ENCODE measurements at regions not wholly inside any gene's neighbourhood (a gene's known extent, or its start where the extent isn't known, plus 50 kb on each side); places are given as distances from the start of the nearest gene placed in this dataset.
"Not testable (repeated sequence)": the region's sequence is repeated elsewhere in the genome, so short reads cannot be mapped to it uniquely, and the experiment has no call there.

GRCh38 chr4:116024954-116025708 is 911.7 kb upstream of the NDST4 start:
- DNase-seq (ENCODE audit: low read depth in 2 of 2) = no peak

- no peak for DNase-seq (ENCODE audit: low read depth in 2 of 2)
Measured at GRCh38 chr4:116023049-116023448, 909.6 kb upstream of the NDST4 start.

DNA sequence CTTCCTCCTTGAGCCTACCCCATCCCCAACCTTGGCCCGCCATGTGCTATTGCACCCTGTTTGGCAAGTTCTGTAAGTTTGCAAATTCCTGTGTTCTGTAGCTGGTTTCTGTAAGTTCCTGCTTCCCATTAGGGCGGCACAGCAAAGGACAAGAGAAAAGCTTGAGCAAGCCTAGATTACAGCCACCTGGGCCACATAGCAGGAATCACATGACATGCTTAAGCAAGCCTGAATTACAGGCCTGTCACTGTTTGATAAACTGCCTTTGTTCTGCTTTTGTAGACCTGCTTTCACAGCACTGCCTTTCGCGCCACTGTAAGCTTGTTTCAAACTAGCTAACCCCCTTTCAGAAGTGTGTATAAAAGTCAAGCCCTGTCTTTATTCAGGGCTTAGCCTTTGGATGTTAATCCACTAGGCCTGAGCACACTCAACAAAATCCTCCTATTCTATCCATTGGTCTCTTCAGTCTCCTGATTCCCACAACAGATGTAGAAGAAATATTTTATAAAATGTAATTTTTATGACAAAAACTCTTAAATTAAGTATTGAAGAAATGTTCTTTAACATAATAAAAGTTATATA is 906.8 kb upstream of the NDST4 start:
- DNase-seq (ENCODE audit: low read depth in 2 of 2) = no peak

GRCh38 chr4:116018831-116019230 is 905.4 kb upstream of the NDST4 start:
- DNase-seq (ENCODE audit: low read depth in 2 of 2) = no peak

DNA sequence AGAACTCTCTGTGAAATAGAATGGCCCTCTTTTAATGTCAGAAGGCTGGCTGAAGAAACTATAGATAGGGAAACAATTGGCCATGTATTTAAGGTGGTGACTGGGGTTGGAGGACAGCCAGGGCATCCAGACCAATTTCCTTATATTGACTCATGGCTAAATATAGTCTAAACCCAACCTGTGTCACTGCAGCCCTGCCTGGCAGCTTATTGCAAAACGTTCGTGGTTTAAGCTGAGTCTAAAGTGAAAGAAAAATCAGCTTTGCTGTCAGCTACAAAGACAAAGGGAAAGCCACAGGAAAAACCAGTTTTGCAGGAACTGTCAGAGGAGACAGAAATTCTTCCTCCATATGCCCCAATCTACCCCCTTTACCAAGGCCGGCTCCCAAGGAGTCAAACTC is 902.8 kb upstream of the NDST4 start:
- no peak for DNase-seq (ENCODE audit: low read depth in 2 of 2)

GRCh38 chr4:116015549-116015948 is 902.1 kb upstream of the NDST4 start:
- DNase-seq (ENCODE audit: low read depth in 2 of 2) = no peak

DNA sequence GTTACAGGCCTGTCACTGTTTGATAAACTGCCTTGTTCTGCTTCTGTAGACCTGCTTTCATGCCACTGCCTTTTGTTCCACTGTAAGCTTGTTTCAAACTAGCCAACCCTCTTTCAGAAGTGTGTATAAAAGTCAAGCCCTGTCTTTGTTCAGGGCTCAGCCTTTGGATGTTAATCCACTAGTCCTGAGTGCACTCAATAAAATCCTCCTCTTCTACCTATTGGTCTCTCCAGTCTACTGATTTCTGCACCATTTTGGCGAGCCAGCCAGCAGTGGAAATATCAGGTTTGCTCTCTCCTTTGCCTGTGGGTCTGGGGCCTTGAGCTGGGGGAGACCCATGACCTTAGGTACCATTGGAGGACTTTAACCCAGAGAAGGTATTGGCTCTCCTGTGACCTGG is 901.6 kb upstream of the NDST4 start:
- no peak for DNase-seq (ENCODE audit: low read depth in 2 of 2)

- DNase-seq (ENCODE audit: low read depth in 2 of 2) = no peak
Measured at GRCh38 chr4:116010923-116011322, 897.5 kb upstream of the NDST4 start.

DNA sequence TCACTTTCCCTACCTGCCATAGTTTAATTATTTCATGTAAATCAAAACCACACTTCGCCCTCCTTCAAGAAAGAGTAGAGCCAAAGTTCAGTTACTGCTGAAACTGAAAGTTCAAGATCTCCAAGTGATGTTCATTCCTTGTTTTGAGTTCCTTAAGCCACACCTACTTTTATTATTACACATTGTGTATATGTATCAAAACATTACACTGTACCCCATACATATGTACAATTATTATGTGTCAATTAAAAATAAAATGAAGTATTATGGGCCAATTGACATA is 892.3 kb upstream of the NDST4 start:
- DNase-seq (ENCODE audit: low read depth in 2 of 2) = no peak

- DNase-seq (ENCODE audit: low read depth in 2 of 2) = peak; percentile 24 to 33
Measured at GRCh38 chr4:116005037-116005805, 891.8 kb upstream of the NDST4 start.

DNA sequence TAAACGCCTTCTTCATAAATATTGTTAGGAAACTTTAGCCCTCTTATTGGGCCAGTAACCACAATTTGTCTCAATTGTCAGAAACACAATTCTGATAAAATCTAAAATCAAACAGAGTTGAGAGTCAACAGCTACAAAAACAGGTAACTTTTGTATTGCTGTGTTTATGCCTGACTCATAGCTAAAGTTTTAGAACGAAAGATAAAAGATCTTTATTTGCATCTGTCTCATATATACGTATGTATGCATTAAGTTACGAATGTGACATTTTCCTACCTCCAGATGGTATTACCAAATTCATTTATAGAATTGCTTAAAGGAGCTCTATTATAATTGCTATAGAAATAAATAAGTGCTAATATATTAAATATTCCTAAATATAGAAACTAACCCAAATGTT is 887.9 kb upstream of the NDST4 start:
- no peak for DNase-seq (ENCODE audit: low read depth in 2 of 2)

- no peak for DNase-seq (ENCODE audit: low read depth in 2 of 2)
Measured at GRCh38 chr4:115986573-115986972, 873.2 kb upstream of the NDST4 start.

- not testable (repeated sequence) for DNase-seq (ENCODE audit: low read depth in 2 of 2)
Measured at GRCh38 chr4:115975421-115976001, 862.1 kb upstream of the NDST4 start.

DNA sequence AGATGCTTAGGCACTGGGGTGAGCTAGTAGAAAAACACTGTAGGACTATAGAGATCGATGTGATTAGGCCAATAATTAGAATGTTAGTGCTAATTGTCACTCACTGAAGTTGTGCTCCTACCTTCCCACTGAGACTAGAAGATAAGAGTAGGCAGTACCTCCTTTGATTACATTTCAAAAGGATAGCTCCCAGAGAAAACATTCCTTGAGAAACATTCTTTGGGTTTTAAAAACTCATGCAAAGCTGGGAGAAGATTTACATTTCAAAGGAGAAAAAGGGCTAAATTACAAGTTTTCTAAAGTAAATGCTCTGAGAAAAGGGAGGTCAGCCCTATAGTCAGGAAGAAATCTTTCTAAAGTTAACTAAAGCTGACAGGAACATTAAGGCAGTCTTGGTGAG is 860.3 kb upstream of the NDST4 start:
- no peak for DNase-seq (ENCODE audit: low read depth in 2 of 2)

DNA sequence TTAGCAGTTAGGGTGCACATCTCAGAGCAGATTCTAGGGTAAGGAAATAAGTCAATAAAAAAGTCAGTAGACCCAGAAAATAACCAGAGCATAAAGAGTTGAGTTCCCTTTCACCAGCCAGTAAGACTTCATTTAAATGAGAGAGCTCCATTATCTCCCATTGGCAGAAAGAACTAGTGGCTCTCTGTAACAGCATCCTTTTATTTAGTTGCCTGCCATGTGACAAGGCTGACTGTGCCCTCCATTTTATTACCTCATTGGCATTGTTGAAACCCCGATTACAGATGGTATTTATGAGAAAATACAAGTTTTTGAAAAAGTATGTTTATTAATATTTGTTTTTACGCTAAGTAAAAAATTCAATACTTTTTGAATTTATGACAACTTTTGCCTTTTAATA is 859.5 kb upstream of the NDST4 start:
- no peak for DNase-seq (ENCODE audit: low read depth in 2 of 2)

- DNase-seq (ENCODE audit: low read depth in 2 of 2) = no peak
Measured at GRCh38 chr4:115970859-115971258, 857.4 kb upstream of the NDST4 start.

DNA sequence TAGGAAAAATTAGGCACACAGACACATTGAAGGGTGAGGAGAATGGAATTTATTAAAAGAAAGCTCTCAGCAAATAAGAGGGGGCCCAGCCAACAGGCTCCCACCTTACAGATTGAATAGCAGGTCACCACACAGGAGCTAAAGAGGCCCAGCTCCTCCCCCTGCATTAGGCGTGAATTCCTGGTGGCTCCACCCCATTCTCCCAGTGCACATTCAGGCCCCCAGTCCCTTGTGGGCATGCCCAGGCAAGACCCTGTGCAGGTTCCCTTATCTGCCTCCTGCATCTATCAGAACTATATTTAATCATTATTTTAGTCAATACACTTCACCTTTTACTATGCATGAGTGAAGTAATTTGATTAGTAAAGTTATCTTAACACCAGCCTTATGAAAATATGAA is 856.3 kb upstream of the NDST4 start:
- no peak for DNase-seq (ENCODE audit: low read depth in 2 of 2)

GRCh38 chr4:115965588-115965987 is 852.2 kb upstream of the NDST4 start:
- DNase-seq (ENCODE audit: low read depth in 2 of 2) = no peak

DNA sequence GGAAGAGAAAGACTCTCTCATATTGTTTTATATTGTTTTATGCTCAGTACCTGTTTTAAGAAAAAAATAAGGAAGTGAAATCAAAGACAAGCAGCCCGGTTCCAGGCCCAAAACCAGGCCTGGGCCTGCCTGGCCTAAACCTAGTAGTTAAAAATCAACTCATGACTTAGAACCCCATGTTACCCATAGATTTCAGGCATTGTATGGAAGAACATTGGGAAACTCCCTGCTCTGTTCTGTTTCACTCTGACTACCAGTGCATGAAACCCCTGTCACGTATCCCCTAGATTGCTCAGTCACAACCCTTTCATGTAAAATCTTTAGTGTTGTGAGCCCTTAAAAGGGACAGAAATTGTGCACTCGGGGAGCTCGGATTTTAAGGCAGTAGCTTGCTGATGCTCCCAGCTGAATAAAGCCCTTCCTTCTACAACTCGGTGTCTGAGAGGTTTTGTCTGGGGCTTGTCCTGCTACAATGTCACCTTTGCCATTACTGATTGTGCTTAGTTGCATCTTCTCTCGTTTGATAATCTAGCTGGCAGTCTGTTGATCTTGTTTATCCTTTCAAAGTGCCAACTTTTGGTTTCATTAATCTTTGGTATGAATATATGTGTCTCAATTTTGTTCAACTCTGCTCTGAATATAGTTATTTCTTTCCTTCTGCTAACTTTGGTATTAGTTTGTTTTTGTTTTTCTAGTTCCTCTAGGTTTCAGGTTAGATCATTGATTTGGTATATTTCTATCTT is 842.8 kb upstream of the NDST4 start:
- DNase-seq (ENCODE audit: low read depth in 2 of 2) = not testable (repeated sequence)

DNA sequence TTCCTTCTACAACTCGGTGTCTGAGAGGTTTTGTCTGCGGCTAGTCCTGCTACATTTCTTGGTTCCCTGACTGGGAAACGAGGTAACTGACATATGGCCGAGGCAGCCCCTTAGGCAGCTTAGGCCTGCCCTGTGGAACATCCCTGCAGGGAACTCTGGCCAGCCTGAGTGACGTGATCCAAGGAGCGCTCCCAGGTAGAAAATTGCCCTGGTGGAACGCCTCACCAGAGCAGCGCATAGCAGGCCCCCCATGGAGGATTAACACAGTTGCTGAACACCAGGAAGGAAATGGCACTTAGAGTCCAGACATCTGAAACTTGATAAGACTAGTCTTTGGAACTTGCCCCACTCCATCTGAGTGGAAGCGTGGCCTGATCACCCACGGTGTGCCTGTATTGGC is 837.4 kb upstream of the NDST4 start:
- no peak for DNase-seq (ENCODE audit: low read depth in 2 of 2)

GRCh38 chr4:115949974-115950743 is 836.7 kb upstream of the NDST4 start:
- DNase-seq (ENCODE audit: low read depth in 2 of 2) = not testable (repeated sequence)

Measured in fibroblast of skin of left biceps (primary cell).